ENCODE measurements at regions not wholly inside any gene's neighbourhood (a gene's known extent, or its start where the extent isn't known, plus 50 kb on each side); places are given as distances from the start of the nearest gene placed in this dataset.
A peak's percentile ranks its signal among the peaks of the same experiment; 100 is the strongest.
"Not testable (repeated sequence)": the region's sequence is repeated elsewhere in the genome, so short reads cannot be mapped to it uniquely, and the experiment has no call there.

- no peak for DNase-seq
Observed at GRCh38 chr9:108803428-108804065, 52.2 kb downstream of the ACTL7B start.

GRCh38 chr9:108802967-108803366, 52.8 kb downstream of the ACTL7B start:
- DNase-seq, result no peak

- no peak for DNase-seq
Observed at GRCh38 chr9:108801949-108802348, 53.8 kb downstream of the ACTL7B start.

- peak; percentile 88 to 93 for DNase-seq
Observed at GRCh38 chr9:108800632-108801099, 55.1 kb downstream of the ACTL7B start.

DNA sequence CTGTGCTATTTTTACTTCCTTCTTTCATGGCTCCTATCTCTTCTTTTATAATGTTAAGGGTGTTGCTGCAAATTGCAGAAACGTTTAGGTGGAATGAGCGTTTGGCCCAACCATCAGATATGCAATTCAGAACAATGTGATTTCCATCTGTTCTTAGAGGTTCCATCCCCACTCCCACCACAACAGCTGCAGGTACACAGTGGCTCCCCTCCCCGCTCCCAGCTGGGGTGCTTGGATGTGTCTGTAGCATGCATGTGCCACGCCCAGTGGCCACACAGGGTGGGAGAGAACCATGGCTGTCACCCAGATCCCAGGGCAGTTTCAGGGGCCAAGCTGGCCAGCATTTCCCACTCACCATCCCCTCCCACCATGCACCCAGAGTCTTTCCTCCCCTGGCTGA, 62.2 kb downstream of the ACTL7B start:
- no peak for DNase-seq

DNA sequence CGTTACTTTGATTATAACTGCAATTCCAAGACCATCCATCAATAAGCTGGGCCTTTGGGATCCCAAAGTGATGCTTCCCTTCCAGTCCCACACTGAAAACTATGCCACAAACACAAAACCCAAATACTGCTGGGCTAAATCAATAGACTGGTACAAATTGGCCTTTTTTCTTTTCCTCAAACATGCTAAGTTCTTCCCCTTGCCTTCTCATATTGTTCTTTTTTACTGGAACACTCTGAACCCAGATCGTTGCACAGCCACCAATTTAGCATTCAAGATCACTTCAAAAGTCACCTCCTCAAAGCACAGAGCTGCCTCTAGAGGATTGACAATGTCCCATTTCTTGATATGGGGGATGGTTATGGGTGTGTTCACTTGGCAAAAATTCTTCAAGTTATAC, 66.0 kb downstream of the ACTL7B start:
- DNase-seq, result no peak

DNA sequence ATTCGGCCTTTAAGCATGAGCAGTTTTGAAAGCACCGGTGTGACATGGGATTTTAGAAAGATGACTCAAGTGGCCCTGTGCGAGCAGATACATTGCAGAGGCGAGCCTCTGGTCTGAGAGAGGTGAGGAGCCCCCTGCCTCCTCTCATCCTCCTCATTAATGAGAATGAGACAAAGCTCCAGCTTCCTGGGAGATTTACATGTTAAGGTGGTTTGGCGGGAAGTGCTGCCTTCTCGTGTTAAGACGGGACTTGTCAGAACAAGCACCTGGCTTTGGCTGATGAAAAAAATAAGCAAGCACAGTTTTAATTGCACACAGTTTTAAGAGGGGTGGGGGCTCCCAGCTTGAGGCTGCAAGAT, 68.1 kb downstream of the ACTL7B start:
- no peak for DNase-seq

DNA sequence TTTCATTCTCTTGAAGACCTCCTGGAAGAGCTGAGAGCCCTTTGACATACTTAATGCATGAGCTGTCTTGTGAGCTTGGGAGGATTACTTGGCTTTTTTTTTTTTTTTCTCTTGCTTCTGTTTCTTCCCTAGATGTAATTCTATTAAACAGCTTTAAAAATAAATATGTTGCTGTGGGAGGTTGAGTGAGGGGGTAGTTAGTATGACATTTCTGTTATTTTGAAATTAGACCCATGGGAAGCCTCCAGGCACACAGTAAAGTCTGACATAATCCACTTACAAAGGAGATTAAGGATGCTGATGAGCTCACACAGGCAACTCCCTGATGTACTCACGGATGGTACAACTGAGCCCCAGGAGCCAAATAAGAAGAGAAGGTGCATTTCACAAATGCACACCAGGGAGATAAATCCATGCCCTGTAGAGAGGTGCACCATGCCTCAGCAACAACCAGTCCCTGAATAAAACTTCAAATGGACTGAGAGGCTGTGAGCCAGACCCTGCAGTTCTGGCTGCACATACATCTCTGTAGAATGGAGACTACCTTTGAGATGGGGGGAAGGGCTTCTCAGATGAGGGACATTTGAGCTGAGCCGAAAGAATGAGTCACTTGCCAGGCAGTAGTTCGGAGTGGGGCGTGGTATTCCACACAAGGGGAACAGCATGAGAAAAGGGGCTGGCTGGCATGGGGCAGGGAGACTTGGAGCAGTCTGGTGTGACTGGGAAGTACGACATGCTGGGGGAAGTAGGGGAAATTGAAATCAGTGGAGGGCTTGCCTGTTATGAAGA, 68.7 kb downstream of the ACTL7B start:
- no peak for DNase-seq

GRCh38 chr9:108786322-108786721, 69.5 kb downstream of the ACTL7B start:
- DNase-seq, result no peak

DNA sequence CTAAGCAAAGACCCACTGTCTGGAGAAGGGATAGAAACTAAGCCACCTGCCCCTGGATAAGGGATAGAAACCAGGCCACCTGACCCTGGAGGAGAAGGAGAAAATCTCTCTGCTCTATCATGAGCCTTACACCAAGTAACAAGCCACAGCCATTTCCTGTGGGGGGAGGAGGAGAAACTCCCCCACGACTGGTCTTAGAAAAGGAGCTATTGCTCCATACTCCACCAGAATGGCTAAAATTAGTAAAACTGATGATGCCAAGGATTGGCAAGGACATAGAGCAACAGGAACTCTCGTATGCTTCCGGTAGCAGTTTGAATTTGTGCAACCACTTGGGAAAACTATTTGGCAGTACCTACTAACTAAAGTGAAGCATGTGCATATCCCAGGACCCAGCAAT, 70.8 kb downstream of the ACTL7B start:
- DNase-seq, result no peak

GRCh38 chr9:108783731-108784495, 71.9 kb downstream of the ACTL7B start:
- no peak for DNase-seq

GRCh38 chr9:108783326-108783725, 72.5 kb downstream of the ACTL7B start:
- DNase-seq, result no peak

DNA sequence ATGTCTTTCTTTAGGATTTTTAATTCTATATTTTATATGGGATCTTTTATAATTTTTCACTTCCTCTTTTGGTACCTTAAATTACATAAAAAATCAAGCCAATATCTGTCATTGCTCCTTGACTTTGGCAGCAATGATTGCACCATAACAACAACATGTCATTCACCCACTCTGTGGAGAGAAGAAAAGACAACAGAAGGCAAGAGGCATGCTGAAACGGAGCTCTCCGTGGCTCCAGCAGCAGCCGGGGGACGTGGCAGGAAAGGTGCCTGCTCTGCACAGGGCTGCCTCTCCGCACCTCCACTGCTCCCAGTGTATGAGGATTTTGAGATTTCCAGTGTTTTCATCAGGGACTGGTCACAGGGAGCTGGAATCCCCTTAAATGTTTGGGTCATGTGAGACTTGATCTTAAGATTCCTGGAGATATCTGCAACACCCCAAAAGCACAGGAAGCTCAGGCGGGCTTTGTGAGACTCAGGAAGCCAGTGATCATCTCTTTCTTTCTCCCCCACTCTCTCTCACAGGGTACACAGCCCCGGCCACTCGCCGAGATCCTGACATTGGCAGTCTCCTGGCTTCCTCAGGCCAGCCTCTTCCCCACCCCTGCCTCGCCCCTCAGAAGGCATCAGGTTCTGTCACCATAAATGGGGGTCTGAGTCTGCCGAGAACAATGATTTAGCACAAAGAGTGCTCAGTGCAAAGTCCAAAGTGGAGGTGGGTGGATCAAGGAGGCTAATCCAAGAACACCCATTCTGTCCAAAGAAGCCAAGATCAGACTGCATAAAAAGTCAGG, 74.6 kb downstream of the ACTL7B start:
- no peak for DNase-seq

DNA sequence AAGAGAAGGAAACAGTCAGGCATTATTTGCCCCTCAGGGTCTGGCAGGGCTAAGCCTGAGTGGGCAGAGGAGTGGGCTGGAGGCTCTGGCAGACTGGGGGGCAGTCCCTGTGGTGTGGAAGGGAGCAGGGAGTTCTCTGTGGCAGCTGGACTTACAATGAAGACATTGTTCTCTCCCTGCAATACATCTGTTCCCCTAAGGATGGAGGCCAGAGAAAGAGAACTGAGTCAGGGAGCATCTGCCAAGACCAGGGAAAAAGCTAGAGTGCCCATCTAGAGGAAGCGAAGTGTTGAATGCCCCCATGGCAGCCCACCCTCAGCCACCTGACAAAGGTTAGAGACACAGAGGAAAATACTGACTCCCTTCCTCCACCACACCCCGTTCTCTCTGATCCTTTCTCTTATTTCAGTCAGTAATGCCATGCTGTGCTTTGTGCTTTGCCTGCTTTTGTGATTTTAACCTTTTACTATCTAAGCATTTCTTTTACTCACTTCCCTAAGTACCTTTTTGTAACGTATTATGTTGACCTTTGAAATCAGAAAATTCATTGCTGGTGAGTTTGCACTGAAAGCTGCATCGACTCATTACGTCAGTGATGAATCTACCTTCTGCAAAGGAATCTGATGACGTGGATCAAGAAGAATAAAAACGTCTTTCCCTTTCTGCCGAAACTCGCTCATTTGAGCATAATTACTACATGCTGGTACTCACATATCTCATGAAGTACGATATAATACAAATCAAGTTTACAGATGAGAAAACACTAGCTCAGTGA, 76.0 kb downstream of the ACTL7B start:
- no peak for DNase-seq

DNA sequence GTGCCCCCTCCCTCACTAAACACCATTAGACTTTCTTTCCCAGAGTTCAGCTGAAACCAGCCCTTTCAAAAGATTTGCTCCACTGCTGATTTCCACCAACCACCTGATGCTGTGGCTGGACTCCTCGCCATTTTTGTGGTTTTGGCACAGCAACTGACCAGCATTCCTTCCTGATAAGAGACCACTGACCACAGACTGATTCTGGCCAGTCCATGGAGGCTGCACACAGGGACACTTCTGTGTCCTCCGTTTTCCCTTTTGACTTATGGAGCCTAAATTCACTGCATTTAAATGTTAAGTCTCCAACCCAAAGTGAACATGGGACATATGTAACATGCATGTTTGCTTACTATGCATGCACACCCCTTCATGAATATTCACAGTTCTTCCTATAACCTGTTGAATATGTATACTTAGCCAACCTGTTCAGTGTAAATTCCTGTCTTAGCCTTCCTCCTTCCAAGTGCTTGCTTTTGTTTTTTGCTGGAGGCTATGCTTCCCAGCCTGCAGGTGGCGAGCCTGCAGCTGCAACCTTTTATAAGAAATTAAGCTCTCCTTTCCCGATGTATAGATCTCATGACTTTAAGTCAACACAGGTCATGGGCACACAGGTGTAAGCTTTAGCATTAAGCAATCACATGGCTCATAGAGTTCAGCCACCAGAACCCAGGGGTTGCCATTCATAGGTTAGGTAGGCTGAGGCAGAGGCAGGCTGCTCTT, 78.7 kb downstream of the ACTL7B start:
- DNase-seq, result no peak

GRCh38 chr9:108775901-108776306, 79.9 kb downstream of the ACTL7B start:
- DNase-seq, result no peak

- DNase-seq, result not testable (repeated sequence)
Observed at GRCh38 chr9:108774088-108774487, 81.7 kb downstream of the ACTL7B start.

GRCh38 chr9:108772301-108772894, 83.4 kb downstream of the ACTL7B start:
- no peak for DNase-seq

DNA sequence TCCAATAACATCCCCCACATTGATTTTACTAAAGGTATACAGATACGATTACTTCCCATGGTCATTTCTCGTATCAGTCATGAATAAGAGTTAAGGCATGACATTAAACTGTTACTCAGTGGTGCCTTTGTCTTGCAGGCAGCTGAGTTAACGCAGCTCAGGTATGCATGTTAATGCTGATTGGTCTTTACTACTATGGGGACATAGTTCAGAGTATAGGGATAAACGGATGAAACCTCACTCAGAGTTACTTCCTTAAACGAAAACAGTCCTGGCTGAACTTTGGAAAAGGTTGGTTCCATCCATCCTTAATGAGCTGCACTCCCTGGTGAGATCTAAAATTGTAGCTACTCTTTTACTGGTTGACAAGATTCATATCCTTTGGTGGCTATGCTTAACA, 87.0 kb downstream of the ACTL7B start:
- DNase-seq, result no peak

DNA sequence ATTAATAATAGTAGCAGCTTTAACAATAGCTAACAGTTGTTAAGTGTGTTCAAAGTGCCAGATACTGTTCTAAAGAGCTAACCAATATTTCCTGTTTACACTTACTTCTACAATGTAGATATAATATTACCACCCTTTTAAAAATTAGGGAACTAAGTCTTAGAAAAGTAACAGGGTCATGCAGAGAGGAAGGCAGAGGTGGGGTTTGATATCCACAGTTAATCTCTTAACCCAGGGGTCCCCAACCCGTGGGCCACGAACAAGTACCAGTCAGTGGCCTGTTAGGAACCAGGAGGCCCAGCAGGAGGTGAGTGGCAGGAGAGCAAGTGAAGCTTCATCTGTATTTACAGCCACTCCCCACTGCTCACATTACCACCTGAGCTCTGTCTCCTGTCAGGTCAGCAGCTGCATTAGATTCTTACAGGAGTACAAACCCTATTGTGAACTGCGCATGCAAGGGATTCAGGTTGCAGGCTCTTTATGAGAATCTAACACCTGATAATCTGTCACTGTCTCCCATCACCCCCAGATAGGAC, 89.1 kb downstream of the ACTL7B start:
- no peak for DNase-seq

DNA sequence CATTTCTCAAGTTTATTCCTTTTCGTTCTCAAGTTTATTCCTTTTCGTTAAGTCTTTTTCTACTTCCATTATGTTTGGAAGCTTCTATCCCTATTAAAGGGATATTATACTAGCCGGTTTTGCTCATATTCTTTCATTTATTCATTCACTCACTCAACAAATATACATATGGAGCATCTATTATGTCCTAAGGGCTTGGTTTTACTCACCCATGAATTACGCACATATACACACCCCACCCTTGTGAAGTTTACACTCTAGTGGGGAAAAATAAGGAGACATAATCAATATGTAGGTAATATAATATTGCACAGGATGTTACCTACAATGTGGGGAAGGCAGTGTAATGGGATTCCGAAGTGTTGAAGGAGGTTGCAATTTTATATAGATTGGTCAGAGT, 90.5 kb downstream of the ACTL7B start:
- DNase-seq, result no peak

Data from cerebellar nuclear complex (tissue), 1 donor.